Spinal cord (tissue), 9 donors: ENCODE measurements at regions not wholly inside any gene's neighbourhood (a gene's known extent, or its start where the extent isn't known, plus 50 kb on each side); places are given as distances from the start of the nearest gene placed in this dataset.
"Not testable (repeated sequence)": the region's sequence is repeated elsewhere in the genome, so short reads cannot be mapped to it uniquely, and the experiment has no call there.

Experiments used
- DNase-seq, 6 donors: peaks; one replicate each; pipeline versions ENCODE4 v3.0.0 to v3.0.0-alpha.2; 2013 to 2015; ENCODE audit warnings: low spot score in 6 of 6, low read depth in 4 of 6
- H3K27ac ChIP-seq: one replicate; pipeline ENCODE4 v1.5.1; 2013; ENCODE audit warnings: low read depth, low read length, control low read depth
- H3K27me3 ChIP-seq: one replicate; pipeline ENCODE4 v1.6.1; 2013; ENCODE audit warnings: low read length; ENCODE audit not compliant: control insufficient read depth, insufficient read depth
- H3K36me3 ChIP-seq: one replicate; pipeline ENCODE4 v1.6.1; 2013; ENCODE audit warnings: low read length; ENCODE audit not compliant: control insufficient read depth, insufficient read depth
- H3K4me1 ChIP-seq: one replicate; pipeline ENCODE4 v1.6.1; 2013; ENCODE audit warnings: low read length; ENCODE audit not compliant: control insufficient read depth, insufficient read depth
- H3K4me3 ChIP-seq: one replicate; pipeline ENCODE4 v1.5.1; 2013; ENCODE audit warnings: low read depth, low read length, control low read depth
- H3K9me3 ChIP-seq: one replicate; pipeline ENCODE4 v1.6.1; 2013; ENCODE audit warnings: low read length; ENCODE audit not compliant: control insufficient read depth, insufficient read depth
- WGBS: methylation state at CpG from one replicate; pipeline ENCODE4 v1.1.5; 2013; ENCODE audit warnings: missing lambda C conversion rate; ENCODE audit not compliant: insufficient coverage; 5-methylcytosine and 5-hydroxymethylcytosine counted together
- donor health status: healthy.

DNA sequence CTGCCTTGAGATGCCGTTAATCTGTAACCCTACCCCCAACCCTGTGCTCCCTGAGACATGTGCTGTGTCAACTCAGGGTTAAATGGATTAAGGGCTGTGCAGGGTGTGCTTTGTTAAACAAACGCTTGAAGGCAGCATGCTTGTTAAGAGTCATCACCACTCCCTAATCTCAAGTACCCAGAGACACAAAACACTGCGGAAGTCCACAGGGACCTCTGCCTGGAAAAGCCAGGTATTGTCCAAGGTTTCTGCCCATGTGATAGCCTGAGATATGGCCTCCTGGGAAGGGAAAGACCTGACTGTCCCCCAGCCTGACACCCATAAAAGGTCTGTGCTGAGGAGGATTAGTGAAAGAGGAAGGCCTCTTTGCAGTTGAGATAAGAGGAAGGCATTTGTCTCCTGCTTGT is 270.8 kb upstream of the FRG2C start:
- not testable (repeated sequence) for H3K4me3 ChIP-seq, H3K36me3 ChIP-seq, H3K9me3 ChIP-seq, H3K4me1 ChIP-seq, H3K27me3 ChIP-seq, DNase-seq, H3K27ac ChIP-seq
- WGBS = no CpG with 5 or more reads among the region's 3 CpGs

DNA sequence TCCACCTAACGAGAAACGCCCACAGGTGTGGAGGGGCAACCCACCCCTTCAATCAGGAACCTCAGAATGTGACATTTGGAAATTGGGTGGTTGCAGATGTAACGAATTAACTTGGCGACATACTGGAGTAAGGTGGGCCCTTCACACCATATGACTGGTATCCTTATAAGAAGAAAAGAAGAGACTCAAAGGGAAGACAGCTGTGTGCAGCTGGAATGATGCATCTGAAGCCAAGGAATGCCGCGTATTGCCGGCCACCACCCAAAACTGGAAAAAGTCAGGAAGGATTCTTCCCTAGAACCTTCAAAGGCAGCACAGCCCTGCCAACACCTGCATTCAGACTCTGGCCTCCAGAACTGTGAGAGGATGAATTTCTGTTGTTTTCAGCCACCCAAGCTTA is 270.0 kb upstream of the FRG2C start:
- WGBS = 100% methylated on average over 1 of the region's 7 CpGs
- not testable (repeated sequence) for H3K4me3 ChIP-seq, H3K36me3 ChIP-seq, H3K27me3 ChIP-seq, H3K27ac ChIP-seq, H3K9me3 ChIP-seq, DNase-seq, H3K4me1 ChIP-seq

DNA sequence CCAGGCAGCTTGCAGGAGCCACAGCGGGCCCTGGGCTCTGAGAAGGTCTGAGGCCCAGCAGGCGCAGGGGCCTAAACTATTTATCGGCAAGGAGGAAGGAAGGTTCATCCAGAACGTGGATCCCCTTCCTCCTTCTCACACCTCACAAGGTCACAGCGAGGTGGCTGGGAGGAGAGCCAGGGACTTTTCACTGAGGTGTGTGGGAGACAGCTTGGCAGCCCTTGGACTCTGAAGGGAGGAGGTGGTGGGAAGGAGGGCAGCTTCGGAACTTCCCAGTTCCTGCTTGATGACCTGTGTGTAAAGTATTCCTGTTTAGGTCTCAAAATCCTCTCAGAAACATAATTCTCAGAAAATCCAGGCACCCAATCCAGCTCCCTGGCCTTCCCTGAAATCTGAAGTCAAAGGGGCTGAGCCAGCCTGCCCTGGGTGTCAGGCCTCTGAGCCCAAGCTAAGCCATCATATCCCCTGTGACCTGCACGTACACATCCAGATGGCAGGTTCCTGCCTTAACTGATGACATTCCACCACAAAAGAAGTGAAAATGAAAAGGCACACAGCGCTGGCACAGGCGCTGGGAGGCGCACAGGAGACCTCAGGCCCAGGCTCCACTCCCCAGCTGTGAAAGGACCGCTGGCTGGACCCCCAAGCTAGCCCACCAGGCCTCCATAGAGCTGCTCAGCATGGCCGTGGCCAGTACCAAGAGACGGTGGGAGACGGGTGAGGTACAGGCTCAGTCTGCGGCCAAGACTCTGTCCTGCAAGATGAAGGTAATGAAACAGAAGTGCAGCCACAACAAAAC is 269.4 kb upstream of the FRG2C start:
- H3K4me3 ChIP-seq, H3K36me3 ChIP-seq, H3K4me1 ChIP-seq, H3K9me3 ChIP-seq, DNase-seq, H3K27ac ChIP-seq, H3K27me3 ChIP-seq: not testable (repeated sequence)
- WGBS = 88% methylated on average over 10 of the region's 15 CpGs

DNA sequence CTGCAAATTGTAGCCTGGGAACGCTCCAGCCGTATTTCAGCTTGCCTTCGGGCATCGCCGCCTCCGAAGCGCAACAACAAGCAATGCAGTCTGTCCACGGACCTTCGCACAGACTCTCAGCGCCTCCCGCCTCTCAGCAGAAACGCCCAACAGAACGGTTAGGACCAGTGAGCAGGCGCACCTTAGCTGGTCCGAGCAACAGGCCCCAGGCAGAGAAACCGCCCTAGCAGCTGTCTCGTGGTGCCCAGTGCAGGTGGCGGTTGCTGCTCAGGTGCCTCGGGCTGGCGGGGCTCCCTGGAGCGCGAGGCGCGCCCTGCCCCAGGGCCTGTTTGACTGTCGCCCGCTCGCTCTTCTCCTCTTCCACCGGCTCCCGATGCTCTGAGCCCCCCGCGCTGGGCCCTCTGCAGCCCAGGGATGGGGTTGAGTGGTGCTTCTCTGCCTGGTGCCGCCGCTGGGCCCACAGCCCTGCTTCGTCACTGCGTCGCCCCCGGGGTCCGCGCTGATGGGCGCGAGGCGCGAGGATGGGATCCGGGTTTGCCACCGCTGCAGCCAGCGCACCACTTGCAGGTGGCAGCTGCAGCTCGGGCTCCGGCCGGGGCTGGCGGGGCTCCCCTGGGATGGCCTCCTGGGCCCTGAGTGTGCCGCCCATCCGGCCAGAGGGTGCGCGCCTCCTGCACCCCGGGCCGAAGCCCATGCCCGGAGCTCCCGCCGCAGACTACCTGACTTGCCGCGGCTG is 268.4 kb upstream of the FRG2C start:
- Histone ChIP-seq H3K9me3 (no peaks in the 10 kb centered on the region), H3K4me1 (no peaks in the 10 kb centered on the region), H3K27me3 (no peaks in the 10 kb centered on the region), H3K36me3 (no peaks in the 10 kb centered on the region), H3K4me3 (no peak overlapping the region), H3K27ac (no peak overlapping the region)
- 26% methylated on average over 56 of the region's 61 CpGs for WGBS
- DNase-seq = peak in 1 of 6 donors; percentile 65

DNA sequence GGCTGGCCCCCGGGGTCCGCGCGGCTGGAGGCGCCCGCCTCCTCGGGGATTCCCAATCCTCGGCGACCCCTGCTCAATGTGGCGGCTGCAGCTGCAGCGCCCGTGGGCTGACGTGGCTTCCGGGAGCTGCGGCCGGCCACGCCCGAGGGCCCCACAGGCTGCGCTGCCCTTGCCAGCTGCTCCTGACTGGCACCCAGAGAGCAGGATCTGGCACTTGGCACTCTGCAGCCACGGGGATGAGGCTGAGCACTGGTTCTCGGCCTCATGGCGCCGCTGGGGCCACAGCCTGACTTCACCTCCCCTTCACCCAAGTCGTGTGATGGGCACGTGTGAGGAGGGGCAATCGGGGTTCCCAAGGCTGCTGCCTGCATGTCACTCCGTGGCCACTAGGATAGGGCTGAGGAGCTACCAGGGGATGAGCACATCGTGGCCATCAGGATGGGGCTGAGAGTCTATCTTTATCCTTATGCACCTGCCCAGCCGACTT is 267.8 kb upstream of the FRG2C start:
- no peaks in the 10 kb centered on the region for H3K4me1 ChIP-seq
- peak overlapping the region; percentile 5 for H3K4me3 ChIP-seq
- H3K9me3 ChIP-seq = no peaks in the 10 kb centered on the region
- WGBS = 48% methylated on average over 27 of the region's 29 CpGs
- no peak overlapping the region for H3K27ac ChIP-seq
- no peaks in the 10 kb centered on the region for H3K36me3 ChIP-seq
- H3K27me3 ChIP-seq = no peaks in the 10 kb centered on the region
- peak in 1 of 6 donors; percentile 34 for DNase-seq

DNA sequence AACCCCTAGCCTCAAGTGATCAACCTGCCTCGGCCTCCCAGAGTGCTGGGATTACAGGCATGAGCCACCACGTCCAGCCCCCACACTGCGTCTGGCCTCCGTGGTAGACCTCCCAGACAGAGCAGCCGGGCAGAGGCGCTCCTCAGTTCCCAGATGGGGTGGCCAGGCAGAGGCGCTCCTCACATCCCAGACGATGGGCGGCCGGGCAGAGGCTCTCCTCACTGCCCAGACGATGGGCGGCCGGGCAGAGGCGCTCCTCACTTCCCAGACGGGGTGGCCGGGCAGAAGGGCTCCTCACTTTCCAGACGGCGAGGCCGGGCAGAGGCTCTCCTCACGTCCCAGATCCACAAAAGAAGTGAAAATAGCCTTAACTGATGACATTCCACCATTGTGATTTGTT is 266.6 kb upstream of the FRG2C start:
- H3K36me3 ChIP-seq, H3K4me3 ChIP-seq, DNase-seq, H3K27ac ChIP-seq, H3K27me3 ChIP-seq, H3K4me1 ChIP-seq, H3K9me3 ChIP-seq: not testable (repeated sequence)
- WGBS = 95% methylated on average over 20 of the region's 20 CpGs

DNA sequence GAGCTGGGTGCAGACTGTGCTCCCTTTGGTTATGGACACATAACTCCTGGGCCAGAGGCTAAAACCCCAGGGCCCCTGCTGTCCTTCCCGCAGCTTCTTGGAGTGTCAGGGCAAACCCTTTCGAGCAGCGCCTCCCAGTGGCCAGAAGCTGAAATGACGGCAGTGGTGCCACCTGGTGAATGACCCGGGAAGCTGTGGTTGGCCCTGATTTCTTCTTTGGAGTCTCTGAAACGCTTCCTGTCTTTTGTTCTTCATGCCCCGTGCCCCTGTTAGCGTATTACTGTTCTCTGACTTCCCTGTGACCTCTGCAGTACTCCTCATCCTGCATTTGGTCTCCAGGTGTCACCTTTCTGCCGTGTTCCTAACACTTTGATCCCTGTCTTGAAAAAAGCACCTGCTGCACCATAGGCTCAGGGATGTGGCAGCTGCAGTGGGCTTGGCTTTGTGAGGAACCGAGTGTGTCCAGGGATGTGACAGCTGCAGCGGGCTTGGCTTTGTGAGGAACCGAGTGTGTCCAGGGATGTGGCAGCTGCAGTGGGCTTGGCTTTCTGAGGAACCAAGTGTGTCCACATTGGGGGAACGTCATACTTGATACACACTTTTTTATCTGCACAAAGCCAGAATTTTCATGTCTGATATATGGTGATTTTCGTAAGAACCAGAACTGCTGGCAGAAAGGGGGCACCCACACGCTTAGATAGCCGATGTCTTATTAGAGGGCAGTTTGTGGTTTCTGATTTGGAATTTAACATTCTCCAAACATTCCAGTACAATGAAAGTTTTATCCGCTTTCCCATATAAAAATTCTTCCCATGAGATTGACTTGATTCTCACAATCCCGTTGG is 241.8 kb upstream of the FRG2C start:
- H3K9me3 ChIP-seq, H3K27ac ChIP-seq: not testable (repeated sequence)
- 20% methylated on average over 12 of the region's 18 CpGs for WGBS

DNA sequence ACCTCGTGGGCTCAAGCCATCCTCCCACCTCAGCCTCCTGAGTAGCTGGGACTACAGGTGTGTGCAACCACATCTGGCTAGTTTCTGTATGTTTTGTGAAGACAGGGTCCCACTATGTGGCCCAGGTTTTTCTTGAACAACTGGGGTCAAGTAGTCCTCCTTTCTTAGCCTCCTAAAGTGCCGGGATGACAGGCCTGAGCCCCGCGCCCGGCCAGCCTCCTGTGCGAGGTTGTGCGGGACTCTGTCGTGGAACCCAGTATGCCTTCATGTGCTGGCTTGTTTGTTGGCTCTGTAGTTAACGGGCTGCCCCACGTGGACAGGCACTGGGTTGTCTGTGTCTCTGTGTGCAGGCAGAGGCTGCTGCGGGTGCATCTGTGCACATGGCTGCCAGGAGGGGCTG is 238.7 kb upstream of the FRG2C start:
- H3K36me3 ChIP-seq = peaks cover 10% of the 10 kb centered on the region
- not testable (repeated sequence) for H3K4me3 ChIP-seq, H3K9me3 ChIP-seq, H3K27me3 ChIP-seq, H3K27ac ChIP-seq, H3K4me1 ChIP-seq, DNase-seq
- WGBS = 97% methylated on average over 10 of the region's 11 CpGs

More for the DNA sequence above, 241.8 kb upstream of the FRG2C start:
- not testable (repeated sequence) for H3K4me3 ChIP-seq, DNase-seq, H3K27me3 ChIP-seq, H3K4me1 ChIP-seq
- H3K36me3 ChIP-seq = peaks cover 10% of the 10 kb centered on the region

DNA sequence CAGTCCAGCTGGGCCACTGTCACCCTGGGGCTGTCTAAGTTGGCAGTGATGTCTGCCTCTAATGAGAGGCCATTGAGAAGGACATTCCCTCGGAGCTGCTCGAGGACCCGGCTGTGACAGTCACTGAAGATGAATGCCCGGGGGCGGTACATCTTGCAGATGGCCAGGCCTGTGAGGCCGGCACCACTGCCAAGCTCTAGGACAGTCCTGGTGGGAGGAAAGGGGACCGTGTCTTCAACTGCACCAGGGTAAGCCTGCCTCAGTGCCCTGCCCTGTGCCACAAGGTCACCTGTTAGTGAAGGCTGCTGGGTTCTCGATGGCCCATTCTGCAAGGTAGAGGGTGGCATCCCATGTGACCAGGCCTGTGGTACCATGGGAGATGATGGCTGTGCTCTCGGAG is 236.6 kb upstream of the FRG2C start:
- H3K4me1 ChIP-seq, DNase-seq, H3K27ac ChIP-seq, H3K9me3 ChIP-seq, H3K27me3 ChIP-seq, H3K4me3 ChIP-seq: not testable (repeated sequence)
- WGBS = 82% methylated on average over 9 of the region's 9 CpGs
- H3K36me3 ChIP-seq = peaks cover 10% of the 10 kb centered on the region
